Activated T-helper 17 cell treated with anti-CD3 and anti-CD28 coated beads, Interleukin-2, amount 50 U/mL, for 72 hours (primary cell): ENCODE measurements at regions not wholly inside any gene's neighbourhood (a gene's known extent, or its start where the extent isn't known, plus 50 kb on each side); places are given as distances from the start of the nearest gene placed in this dataset.

Experiments used
- ATAC-seq: fragments of 150-1000 bp; cut with Tn5 transposase; replicated peaks from 2 replicates; pipeline ENCODE4 v1.10.0; 2021; ENCODE audit warnings: mild to moderate bottlenecking, moderate library complexity
- H3K27ac Mint-ChIP-seq: one replicate; pipeline ENCODE4 v1.8.0; 2022; ENCODE audit warnings: mixed read lengths
- H3K27me3 Mint-ChIP-seq: one replicate; pipeline ENCODE4 v1.8.0; 2022; ENCODE audit warnings: mixed read lengths
- H3K36me3 Mint-ChIP-seq: one replicate; pipeline ENCODE4 v1.8.0; 2022; ENCODE audit warnings: low read depth, mild to moderate bottlenecking, mixed read lengths
- H3K4me1 Mint-ChIP-seq: one replicate; pipeline ENCODE4 v1.8.0; 2022; ENCODE audit warnings: mixed read lengths
- H3K4me3 Mint-ChIP-seq: one replicate; pipeline ENCODE4 v1.8.0; 2022; ENCODE audit warnings: mild to moderate bottlenecking, mixed read lengths
- H3K9me3 Mint-ChIP-seq: one replicate; pipeline ENCODE4 v1.8.0; 2022; ENCODE audit warnings: mixed read lengths

GRCh38 chr19:28520998-28521568 lies 691.9 kb downstream of the UQCRFS1 start:
- Mint-ChIP-seq H3K36me3 (no peaks in the 10 kb centered on the region), H3K27ac (no peak overlapping the region), H3K4me1 (no peaks in the 10 kb centered on the region), H3K27me3 (no peaks in the 10 kb centered on the region), H3K4me3 (no peak overlapping the region), H3K9me3 (peaks cover 5% of the 10 kb centered on the region)
- ATAC-seq = no peak

DNA sequence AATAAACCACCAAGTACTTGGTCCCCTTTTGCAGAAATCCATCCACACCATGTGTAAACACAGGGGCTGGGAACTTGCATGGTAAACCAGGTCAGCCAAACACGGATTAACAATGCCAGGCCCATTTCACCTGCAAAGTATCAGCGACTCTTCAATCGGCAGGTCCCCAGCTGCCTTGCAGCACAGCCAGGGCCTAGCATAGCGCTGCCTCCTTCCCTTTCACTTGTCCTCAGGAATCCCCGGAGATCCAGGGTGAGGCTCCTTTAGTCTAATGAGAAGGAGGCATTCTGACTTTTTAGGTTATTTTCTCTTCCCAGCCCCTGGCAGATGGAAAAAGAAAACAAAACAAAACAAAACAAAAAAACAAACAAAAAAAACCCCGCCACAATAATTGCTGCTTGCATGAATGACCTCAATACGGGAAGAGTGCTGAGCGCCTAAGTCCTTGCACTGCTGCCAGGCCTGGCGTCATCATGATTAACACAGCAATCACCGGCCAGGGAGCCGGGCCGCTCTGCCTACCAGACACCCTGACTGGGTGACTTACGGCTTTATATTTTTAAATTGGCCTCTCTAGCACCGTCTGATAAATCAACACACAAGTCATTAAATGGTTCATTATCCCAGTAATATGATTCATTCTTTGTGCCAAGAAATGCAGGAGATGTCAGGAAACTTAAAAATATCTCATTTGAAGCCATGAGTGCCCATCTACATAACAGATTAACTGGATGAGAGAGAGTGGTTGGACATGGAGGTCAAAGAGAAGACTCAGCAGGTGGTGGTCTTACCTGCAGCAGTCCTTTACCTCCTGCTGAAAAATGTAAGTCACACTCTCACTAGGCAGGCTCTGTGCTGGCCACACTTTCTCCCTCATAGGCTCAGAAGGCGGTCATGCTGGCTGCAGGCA lies 692.7 kb downstream of the UQCRFS1 start:
- Mint-ChIP-seq H3K9me3 (peaks cover 5% of the 10 kb centered on the region), H3K4me3 (no peak overlapping the region), H3K4me1 (no peaks in the 10 kb centered on the region), H3K27ac (no peak overlapping the region), H3K27me3 (no peaks in the 10 kb centered on the region), H3K36me3 (no peaks in the 10 kb centered on the region)
- no peak for ATAC-seq

DNA sequence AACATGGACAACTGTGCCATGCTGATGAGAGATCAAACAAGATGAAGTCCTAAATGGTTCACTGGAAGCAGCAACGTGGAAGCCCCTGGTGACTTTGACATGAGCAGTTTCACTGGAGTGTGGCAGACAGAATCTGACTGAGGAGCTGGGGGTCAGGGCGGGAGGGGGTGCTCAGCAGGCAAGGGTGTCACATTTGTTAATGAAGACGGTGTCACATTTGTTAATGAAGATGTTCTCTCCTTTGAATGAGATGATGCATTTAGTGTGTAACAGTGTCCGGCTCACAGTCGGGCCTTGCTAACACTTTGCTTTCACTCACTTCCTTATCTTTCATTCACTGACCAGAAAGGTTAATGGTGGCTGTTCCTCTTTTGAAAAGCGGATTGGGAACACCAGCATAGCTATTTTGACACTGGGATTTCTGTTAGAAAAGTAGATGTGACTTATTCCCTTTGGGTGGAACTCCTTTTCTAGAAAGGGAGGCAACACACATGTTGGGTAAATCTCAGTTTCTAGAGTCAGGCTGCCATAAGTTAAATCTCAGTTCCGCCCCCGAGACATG lies 693.7 kb downstream of the UQCRFS1 start:
- no peak for ATAC-seq
- Mint-ChIP-seq H3K4me1 (no peaks in the 10 kb centered on the region), H3K36me3 (no peaks in the 10 kb centered on the region), H3K27me3 (no peaks in the 10 kb centered on the region), H3K27ac (no peak overlapping the region), H3K4me3 (no peak overlapping the region), H3K9me3 (peaks cover 5% of the 10 kb centered on the region)

- Mint-ChIP-seq H3K4me1 (no peaks in the 10 kb centered on the region), H3K27ac (no peak overlapping the region), H3K9me3 (peaks cover 5% of the 10 kb centered on the region), H3K4me3 (no peak overlapping the region), H3K27me3 (no peaks in the 10 kb centered on the region), H3K36me3 (no peaks in the 10 kb centered on the region)
- ATAC-seq = no peak
Observed at GRCh38 chr19:28516415-28516872, 696.5 kb downstream of the UQCRFS1 start.

DNA sequence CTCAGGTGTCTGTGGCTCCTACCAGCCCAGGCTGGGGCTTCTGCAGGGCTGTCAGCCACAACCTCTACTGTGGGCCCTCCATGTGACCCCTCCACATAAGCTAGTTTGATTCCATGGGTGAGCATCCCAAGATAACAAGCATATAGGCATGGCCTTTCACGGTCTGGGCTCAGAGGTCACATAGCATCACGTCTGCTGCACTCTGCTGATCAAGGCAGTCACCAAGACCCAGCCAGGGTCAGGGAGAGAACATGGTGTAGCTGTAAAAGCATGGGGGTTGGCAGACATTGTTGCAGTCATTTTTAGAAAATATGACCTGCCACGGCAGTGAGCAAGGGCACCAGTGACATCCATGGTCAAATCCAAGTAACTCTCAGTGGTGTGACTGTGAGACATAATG lies 698.8 kb downstream of the UQCRFS1 start:
- Mint-ChIP-seq H3K4me1 (no peaks in the 10 kb centered on the region), H3K27ac (no peak overlapping the region), H3K36me3 (no peaks in the 10 kb centered on the region), H3K4me3 (no peak overlapping the region), H3K9me3 (peaks cover 4% of the 10 kb centered on the region), H3K27me3 (no peaks in the 10 kb centered on the region)
- no peak for ATAC-seq

- Mint-ChIP-seq H3K4me1 (no peaks in the 10 kb centered on the region), H3K4me3 (no peak overlapping the region), H3K27me3 (no peaks in the 10 kb centered on the region), H3K9me3 (peaks cover 4% of the 10 kb centered on the region), H3K36me3 (no peaks in the 10 kb centered on the region), H3K27ac (no peak overlapping the region)
- no peak for ATAC-seq
Observed at GRCh38 chr19:28511655-28512054, 701.3 kb downstream of the UQCRFS1 start.

GRCh38 chr19:28509079-28509895 lies 703.7 kb downstream of the UQCRFS1 start:
- Mint-ChIP-seq H3K4me3 (no peak overlapping the region), H3K36me3 (no peaks in the 10 kb centered on the region), H3K4me1 (no peaks in the 10 kb centered on the region), H3K27ac (no peak overlapping the region), H3K9me3 (peaks cover 4% of the 10 kb centered on the region), H3K27me3 (no peaks in the 10 kb centered on the region)
- no peak for ATAC-seq

GRCh38 chr19:28508666-28509065 lies 704.3 kb downstream of the UQCRFS1 start:
- no peak for ATAC-seq
- Mint-ChIP-seq H3K27me3 (no peaks in the 10 kb centered on the region), H3K4me3 (no peak overlapping the region), H3K4me1 (no peaks in the 10 kb centered on the region), H3K27ac (no peak overlapping the region), H3K9me3 (peaks cover 4% of the 10 kb centered on the region), H3K36me3 (no peaks in the 10 kb centered on the region)

- no peak overlapping the region for H3K4me3 Mint-ChIP-seq
- no peaks in the 10 kb centered on the region for H3K27me3 Mint-ChIP-seq
- no peaks in the 10 kb centered on the region for H3K4me1 Mint-ChIP-seq
- no peaks in the 10 kb centered on the region for H3K36me3 Mint-ChIP-seq
- H3K27ac Mint-ChIP-seq = no peak overlapping the region
- no peak for ATAC-seq
- H3K9me3 Mint-ChIP-seq = peaks cover 4% of the 10 kb centered on the region
Observed at GRCh38 chr19:28505933-28506332, 707.0 kb downstream of the UQCRFS1 start.

DNA sequence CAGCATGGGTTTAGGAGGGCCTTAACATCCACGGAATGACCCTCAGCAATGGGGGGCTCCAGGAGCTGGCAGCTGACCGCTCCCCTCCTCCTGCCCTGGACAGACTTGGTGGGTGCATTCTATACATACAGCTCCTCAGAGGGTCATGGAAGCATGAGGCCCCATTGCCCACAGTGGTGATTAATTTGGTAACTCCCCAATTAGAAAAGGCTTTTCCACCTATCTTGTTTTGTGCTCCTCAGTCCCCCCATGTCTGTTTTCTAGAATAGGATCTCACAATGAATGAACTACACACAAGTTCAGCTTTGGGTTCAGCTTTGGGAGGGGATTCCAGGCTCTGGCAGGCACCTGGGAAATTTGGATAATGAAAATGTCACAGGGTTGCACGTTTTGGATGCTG lies 707.8 kb downstream of the UQCRFS1 start:
- no peaks in the 10 kb centered on the region for H3K27me3 Mint-ChIP-seq

DNA sequence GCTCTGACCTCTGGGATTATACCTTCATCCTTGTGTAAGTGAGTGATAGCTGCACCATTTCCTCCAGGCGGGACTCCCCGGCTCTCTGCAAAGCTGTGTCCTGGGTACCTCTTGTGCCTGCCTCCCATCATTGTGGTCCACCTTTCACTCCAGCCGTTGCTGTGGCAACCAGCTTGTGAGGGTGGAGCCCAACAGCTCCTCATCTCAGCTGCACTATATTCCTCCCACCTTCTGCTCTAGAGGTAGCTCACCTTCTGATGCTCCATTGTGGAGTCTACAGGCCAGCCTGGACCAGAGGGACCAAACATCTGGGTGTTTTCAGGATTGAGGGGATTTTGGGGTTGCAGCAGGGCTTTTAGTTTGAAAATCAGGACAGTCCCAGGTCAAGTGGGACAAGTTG lies 708.2 kb downstream of the UQCRFS1 start:
- no peaks in the 10 kb centered on the region for H3K36me3 Mint-ChIP-seq
- H3K9me3 Mint-ChIP-seq = no peaks in the 10 kb centered on the region
- no peaks in the 10 kb centered on the region for H3K4me1 Mint-ChIP-seq
- no peak for ATAC-seq
- H3K4me3 Mint-ChIP-seq = no peak overlapping the region
- H3K27me3 Mint-ChIP-seq = no peaks in the 10 kb centered on the region
- H3K27ac Mint-ChIP-seq = no peak overlapping the region

More for the DNA sequence above, 707.8 kb downstream of the UQCRFS1 start:
- Mint-ChIP-seq H3K4me1 (no peaks in the 10 kb centered on the region), H3K36me3 (no peaks in the 10 kb centered on the region), H3K9me3 (no peaks in the 10 kb centered on the region), H3K27ac (no peak overlapping the region), H3K4me3 (no peak overlapping the region)
- no peak for ATAC-seq

DNA sequence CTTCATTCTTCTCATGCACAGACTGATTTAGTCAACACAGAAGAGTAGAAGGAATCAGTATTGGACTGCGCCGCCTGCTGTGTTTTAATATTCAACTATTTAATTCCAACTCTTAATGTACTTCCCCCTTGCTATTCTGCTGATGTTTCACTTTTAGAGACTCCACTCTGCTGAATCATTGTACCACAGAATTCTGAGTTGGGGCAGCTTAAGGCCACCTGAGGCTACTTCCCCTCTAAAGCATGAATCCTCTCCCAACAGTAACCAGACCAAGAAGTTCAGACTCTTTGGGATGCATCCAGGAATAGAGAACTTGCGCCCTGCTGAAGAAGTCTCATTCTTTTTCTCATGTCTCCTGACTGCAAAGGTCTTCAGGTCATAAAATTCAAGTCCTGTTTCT lies 708.8 kb downstream of the UQCRFS1 start:
- no peak overlapping the region for H3K4me3 Mint-ChIP-seq
- ATAC-seq = no peak
- H3K4me1 Mint-ChIP-seq = no peaks in the 10 kb centered on the region
- no peaks in the 10 kb centered on the region for H3K9me3 Mint-ChIP-seq
- no peaks in the 10 kb centered on the region for H3K36me3 Mint-ChIP-seq
- no peak overlapping the region for H3K27ac Mint-ChIP-seq
- no peaks in the 10 kb centered on the region for H3K27me3 Mint-ChIP-seq

DNA sequence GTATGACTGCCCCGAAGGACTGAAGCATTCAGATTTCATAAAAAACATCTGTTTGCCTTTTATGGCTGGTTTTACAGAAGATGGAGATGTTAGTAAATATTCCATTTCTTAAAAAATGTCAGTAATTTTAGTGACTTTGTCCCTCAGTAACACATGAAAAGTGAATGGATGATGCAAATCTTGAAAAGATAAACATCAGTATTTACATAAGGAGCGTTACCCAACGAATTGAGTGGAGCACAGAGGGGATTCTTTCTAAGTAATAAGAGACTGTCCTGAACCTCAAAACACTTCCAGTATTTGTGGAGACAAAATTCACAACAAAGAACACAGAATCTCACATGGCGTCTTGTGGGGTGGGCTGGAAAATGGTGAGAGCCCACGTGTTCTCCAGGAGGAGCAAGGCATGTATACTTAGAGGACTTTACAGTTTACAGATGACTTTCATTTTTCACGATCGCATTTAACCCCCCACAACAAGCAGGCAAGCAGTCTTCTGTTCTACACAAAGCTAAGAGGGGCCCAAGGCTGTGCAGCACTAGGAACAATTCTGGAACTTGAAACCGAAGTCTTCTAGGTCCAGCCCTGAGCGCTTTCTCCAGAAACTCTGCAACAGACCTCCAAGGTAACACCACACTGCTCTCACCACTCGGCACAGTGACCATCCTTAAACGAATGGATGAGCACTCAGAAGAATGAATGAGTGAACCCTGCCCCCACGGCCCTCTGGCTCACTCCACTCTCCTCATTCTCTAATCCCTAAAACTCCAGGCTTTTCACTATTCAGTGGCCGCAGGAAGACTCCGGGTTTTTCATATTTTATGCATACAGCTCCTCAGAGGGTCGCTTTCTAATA lies 709.8 kb downstream of the UQCRFS1 start:
- no peak for ATAC-seq
- no peaks in the 10 kb centered on the region for H3K9me3 Mint-ChIP-seq
- no peaks in the 10 kb centered on the region for H3K36me3 Mint-ChIP-seq
- H3K27ac Mint-ChIP-seq = no peak overlapping the region
- no peaks in the 10 kb centered on the region for H3K27me3 Mint-ChIP-seq
- no peaks in the 10 kb centered on the region for H3K4me1 Mint-ChIP-seq
- H3K4me3 Mint-ChIP-seq = no peak overlapping the region

DNA sequence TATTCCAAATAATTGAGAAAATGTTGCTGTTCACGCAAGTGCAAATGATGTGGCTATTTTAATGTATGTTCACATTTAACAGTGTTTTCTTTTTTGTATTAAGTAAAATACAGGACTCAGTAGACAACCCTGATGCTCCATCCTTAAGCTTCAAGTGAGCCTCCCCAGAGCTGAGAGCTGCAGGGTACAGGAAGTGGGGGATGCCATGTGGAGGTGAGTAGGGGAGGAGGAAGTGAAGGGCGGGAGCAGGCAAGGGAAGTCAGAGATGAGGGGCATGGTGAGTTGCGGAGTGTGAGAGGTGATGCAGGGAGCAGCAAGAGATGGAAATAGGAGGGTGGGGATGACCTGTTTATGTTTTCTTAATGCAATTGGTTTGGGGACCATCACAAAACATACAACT lies 711.0 kb downstream of the UQCRFS1 start:
- no peak for ATAC-seq
- Mint-ChIP-seq H3K27me3 (no peaks in the 10 kb centered on the region), H3K4me3 (no peak overlapping the region), H3K36me3 (no peaks in the 10 kb centered on the region), H3K4me1 (no peaks in the 10 kb centered on the region), H3K27ac (no peak overlapping the region), H3K9me3 (no peaks in the 10 kb centered on the region)
